GM21737 (cell line): ENCODE measurements at regions not wholly inside any gene's neighbourhood (a gene's known extent, or its start where the extent isn't known, plus 50 kb on each side); places are given as distances from the start of the nearest gene placed in this dataset.

Source experiments
- ATAC-seq: cut with Tn5 transposase; IDR thresholded peaks from one replicate; pipeline ENCODE4 v1.9.1; 2021; ENCODE audit warnings: mild to moderate bottlenecking, moderate library complexity; ENCODE audit not compliant: unreplicated experiment

DNA sequence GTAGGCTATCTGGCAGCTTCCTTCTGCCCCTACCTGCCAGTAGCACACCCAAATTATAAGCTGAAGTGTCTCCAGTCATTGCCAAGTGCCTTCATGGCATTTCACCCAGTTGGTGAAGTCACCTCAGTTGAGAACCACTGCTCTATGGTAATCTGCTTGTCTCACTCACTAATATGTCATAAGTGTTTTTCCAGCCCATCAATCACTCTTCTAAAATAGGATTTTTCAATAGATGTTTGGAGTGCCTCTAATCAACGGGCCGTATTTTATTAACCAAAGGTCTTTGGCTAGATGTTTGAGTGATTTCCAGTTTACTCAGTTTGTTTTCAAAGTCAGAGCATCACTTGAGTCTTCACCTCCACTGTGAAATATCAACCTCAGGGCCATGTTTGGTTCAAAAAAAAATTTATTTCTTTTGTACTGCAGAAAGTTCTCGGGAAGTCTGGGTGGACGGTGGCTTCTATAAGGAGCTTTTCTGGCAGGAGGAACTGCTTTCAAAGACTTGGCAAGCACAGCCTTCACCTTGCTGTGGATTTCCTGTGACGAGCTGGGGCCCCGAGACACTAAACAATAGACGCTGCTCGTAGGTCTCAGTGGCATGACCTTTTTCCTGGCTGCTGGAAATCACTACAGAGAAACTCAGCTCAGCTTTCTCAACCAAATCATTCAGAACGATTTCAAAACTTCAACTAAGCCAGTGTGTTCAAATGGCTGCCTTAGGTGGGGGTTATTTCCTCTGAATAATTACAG, 95.2 kb upstream of the FOXF1 start:
- ATAC-seq = no peak

GRCh38 chr16:86418981-86419380, 91.3 kb upstream of the FOXF1 start:
- ATAC-seq = no peak

GRCh38 chr16:86419518-86419917, 90.8 kb upstream of the FOXF1 start:
- no peak for ATAC-seq

- ATAC-seq = no peak
These were observed 88.3 kb upstream of the FOXF1 start for GRCh38 chr16:86421995-86422394.

GRCh38 chr16:86424398-86424797, 85.9 kb upstream of the FOXF1 start:
- ATAC-seq = no peak

DNA sequence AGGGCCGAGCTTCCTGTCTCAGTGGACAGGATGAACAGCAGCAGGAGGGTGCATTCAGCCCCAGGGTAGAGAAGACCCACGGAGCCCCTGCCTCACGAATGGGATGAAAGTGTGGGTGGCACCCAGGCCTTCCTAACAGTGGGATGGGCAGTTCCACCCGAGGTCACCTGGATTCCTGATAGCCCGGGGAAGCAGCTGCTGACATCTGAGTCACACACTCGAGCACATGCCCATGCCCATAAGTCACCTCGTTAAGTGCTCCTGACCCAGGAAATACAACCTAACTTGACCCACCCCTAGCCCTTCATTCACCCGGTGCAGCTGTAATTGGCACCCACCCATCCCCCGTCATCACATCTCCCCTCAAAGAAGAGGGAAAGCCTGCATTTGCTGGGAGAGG, 85.3 kb upstream of the FOXF1 start:
- ATAC-seq = no peak

- no peak for ATAC-seq
These were observed 84.2 kb upstream of the FOXF1 start for GRCh38 chr16:86426063-86426642.

DNA sequence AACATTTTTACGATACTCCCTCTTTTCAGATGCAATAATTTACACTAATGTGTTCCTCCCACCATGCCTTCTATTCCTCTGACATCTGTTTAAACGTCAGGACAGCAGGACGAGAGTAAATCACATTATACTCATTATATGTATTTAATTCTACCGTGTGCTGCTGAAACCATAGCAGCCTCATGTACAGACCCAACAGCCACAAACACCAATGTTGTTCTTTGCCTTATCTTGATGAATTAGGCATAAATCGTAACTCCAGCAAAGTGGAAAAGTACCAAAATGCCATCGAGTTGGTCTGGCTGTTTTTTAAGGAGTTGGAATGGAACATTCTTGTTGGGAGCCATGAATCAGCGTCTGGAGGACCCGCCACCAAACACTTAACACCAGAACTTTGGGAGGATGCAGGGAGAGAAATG, 82.9 kb upstream of the FOXF1 start:
- no peak for ATAC-seq

DNA sequence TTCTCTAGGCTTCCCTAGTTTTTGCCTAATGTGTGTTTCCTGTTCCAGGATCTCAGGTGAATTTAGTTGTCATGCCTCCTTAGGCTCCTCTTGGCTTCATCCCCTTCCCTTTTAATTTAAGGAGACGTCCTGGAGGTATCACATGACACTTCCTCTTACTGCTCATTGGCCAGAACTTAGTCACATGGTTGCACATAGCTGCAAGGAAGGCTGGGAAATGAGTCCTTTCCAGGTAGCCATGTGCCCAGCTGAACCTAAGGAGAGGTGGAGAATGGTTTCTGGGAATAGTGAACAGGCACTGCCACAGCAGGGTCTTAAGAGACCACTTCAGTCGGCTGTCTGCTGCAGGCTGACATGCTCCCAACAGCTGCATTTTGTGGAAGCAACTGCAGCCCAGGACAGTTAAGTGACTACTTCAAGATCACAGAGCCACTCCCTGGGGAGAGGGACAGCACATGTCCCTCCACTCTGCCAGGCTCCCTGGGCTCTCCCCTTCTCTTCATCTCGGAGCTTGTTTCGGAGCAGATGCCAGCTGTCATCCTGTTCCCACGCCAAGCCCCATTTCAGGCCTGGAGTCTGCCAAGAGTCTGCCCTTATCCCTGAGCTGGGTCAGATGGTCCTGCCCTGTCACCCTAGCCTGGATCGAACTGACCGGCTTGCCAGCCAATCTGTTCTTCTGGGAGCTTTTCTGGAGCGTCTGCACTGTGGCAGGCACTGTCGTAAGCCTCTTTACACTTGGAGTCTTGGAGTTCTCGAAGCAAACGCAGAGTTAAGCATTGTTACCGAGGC, 81.4 kb upstream of the FOXF1 start:
- ATAC-seq = no peak

- no peak for ATAC-seq
These were observed 80.7 kb upstream of the FOXF1 start for GRCh38 chr16:86429663-86430062.

GRCh38 chr16:86430814-86431213, 79.5 kb upstream of the FOXF1 start:
- no peak for ATAC-seq

DNA sequence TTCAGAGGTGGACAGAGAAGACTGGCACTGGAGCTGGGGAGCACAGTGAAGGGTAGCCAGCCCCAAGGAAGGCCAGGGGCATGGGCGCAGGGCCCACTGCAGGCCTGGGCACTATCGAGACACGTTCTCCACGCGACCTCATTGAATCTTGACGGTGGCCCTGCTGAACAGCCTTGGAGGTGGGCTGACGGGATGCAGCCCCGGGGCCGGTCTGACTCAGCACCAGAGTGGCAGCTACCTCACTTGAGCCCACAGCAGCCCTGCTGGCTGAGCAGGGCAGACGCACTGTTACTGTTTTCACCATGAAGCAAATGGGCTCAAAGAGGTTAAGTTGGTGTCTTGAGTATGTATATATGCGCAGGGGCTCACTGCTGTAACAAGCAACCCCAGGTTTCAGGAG, 78.8 kb upstream of the FOXF1 start:
- ATAC-seq = no peak

DNA sequence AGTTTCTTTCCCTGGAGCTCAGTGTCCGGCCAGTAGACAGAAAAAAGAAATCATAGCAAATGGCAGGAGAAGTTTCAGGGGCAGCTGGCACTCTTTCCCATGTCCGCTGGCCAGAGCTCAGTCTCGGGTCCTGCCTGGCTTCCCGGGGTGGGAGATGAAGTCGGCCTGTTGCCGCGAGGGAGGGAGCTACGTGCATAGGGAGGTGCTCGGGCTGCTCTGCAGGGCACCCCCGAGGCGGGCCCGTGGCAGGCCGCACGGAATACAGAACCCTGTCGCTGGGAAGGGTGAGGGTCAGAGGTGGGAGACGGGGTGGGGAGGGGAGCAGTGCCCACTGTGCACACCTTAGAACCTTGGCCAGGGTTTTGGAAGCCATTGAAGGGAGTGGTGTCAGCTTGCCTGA, 78.3 kb upstream of the FOXF1 start:
- ATAC-seq = no peak

- no peak for ATAC-seq
These were observed 77.6 kb upstream of the FOXF1 start for GRCh38 chr16:86432691-86433090.

DNA sequence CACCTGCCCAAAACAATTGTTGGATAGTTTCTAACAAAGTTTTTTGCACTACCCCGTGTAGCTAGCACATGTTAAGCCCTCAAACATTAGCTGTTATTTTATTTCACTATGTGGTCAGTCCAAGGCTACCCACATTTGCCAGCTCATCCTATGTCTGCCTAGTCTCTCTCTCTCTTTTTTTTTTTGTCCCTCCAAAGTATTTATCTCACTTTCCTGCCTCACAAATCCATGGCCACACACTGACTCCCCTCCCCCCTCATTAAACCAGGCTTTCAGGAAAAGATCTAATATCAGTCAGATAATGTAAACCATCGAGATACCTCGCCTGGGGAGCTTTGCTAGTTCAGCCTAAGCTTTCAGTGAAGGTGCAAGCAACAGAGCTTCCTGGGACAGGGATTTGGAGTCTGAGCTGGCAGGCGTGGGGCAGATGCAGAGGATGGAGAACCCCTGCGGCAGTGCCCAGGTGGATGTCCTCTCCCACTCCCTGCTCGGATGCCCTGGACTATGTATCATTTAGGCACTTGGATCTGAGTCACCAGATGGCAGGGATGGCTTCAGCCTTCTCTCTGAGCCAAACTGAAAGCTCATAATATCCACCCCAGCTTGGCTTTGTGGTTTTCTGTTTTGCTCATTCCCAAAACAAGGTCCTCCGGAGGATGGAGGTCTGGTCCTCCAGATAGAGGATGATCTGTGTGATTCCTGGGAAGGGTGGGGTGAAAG, 73.7 kb upstream of the FOXF1 start:
- ATAC-seq = no peak

DNA sequence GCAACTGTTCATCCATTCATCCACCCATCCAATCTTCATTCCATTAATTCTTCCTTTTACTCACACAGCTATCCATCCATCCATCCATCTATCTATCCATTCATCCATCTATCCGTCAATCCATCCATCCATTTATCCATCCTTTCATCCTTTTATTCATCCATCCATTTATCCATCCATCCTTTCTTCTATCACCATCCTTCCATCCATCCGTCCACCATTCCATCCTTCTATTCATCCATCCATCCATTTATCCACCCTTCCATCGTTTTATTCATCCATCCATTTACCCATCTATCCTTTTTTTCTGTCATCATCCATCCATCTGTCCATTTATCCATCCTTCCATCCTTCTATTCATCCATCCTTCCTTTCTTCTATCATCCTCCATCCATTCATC, 73.0 kb upstream of the FOXF1 start:
- no peak for ATAC-seq

DNA sequence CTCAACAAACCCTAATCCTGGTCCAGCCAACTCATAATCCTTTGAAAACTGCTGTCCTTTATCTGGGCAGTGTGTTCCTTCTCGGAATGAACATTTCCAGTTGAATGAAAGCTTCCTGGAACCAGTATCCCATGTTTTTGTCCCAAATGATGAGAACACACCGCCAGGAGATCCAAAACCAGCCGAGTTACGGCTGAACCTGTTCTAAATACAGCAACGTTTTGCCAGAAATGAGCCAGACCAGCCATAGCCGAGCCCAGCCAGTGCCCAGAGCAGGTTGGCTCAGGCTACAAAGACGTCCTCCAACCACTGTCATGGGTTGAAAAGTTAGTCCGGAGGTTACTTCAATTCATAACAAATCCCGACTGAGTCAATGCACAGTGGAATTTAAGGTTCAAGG, 67.6 kb upstream of the FOXF1 start:
- no peak for ATAC-seq

GRCh38 chr16:86443508-86444147, 66.7 kb upstream of the FOXF1 start:
- no peak for ATAC-seq

GRCh38 chr16:86444261-86444660, 66.1 kb upstream of the FOXF1 start:
- ATAC-seq = no peak

GRCh38 chr16:86444661-86445060, 65.7 kb upstream of the FOXF1 start:
- no peak for ATAC-seq

- no peak for ATAC-seq
These were observed 64.0 kb upstream of the FOXF1 start for GRCh38 chr16:86446279-86446678.
